ENCODE measurements at regions not wholly inside any gene's neighbourhood (a gene's known extent, or its start where the extent isn't known, plus 50 kb on each side); places are given as distances from the start of the nearest gene placed in this dataset.

GRCh38 chr4:26000274-26000950, 86.4 kb downstream of the SMIM20 start:
- Histone ChIP-seq H3K27me3 (ENCODE audit: control insufficient read depth, insufficient read depth, low read length) (no peaks in the 10 kb centered on the region), H3K4me1 (ENCODE audit: control insufficient read depth, insufficient read depth, low read length) (no peaks in the 10 kb centered on the region), H3K27ac (ENCODE audit: low read length) (no peak overlapping the region), H3K36me3 (ENCODE audit: control insufficient read depth, insufficient read depth, low read length) (no peaks in the 10 kb centered on the region), H3K4me3 (ENCODE audit: low read length) (no peak overlapping the region), H3K9me3 (ENCODE audit: control insufficient read depth, insufficient read depth, low read length) (no peaks in the 10 kb centered on the region)
- H3K4me3 Mint-ChIP-seq: no peak overlapping the region
- H3K9me3 Mint-ChIP-seq: no peaks in the 10 kb centered on the region
- no peak for TF ChIP-seq CTCF (IDR thresholded peaks at IDR 0.05)
- no peak overlapping the region for H3K27ac Mint-ChIP-seq
- no peaks in the 10 kb centered on the region for H3K4me1 Mint-ChIP-seq
- whole genome bisulfite sequencing (ENCODE audit: insufficient coverage): 89% methylated on average over 1 of the region's 2 CpGs
- no peaks in the 10 kb centered on the region for H3K36me3 Mint-ChIP-seq
- DNase-seq (no peak), ATAC-seq (no peak)
- intact Hi-C loops (cut with micrococcal nuclease): no loop called here
- peaks cover 0 to 4% of the 10 kb centered on the region in 2 donors for H3K27me3 Mint-ChIP-seq (ENCODE audit: low read depth in 2 of 2)

- ATAC-seq: no peak
- intact Hi-C loops (cut with micrococcal nuclease): no loop called here
- Histone ChIP-seq H3K9me3 (ENCODE audit: control insufficient read depth, insufficient read depth, low read length) (no peaks in the 10 kb centered on the region), H3K27ac (ENCODE audit: low read length) (no peak overlapping the region), H3K4me1 (ENCODE audit: control insufficient read depth, insufficient read depth, low read length) (no peaks in the 10 kb centered on the region), H3K4me3 (ENCODE audit: low read length) (no peak overlapping the region), H3K36me3 (ENCODE audit: control insufficient read depth, insufficient read depth, low read length) (no peaks in the 10 kb centered on the region), H3K27me3 (ENCODE audit: control insufficient read depth, insufficient read depth, low read length) (no peaks in the 10 kb centered on the region)
- DNase-seq: no peak
- Mint-ChIP-seq H3K27me3 (ENCODE audit: low read depth in 2 of 2) (peaks cover 0 to 4% of the 10 kb centered on the region in 2 donors), H3K4me3 (no peak overlapping the region), H3K27ac (no peak overlapping the region), H3K4me1 (no peaks in the 10 kb centered on the region), H3K9me3 (no peaks in the 10 kb centered on the region), H3K36me3 (no peaks in the 10 kb centered on the region)
- WGBS (ENCODE audit: insufficient coverage): 71% methylated on average over 3 of the region's 3 CpGs
- TF ChIP-seq CTCF (IDR thresholded peaks at IDR 0.05): no peak
Observed at GRCh38 chr4:26001413-26001812, 87.4 kb downstream of the SMIM20 start.

- Mint-ChIP-seq H3K4me3 (no peak overlapping the region), H3K27me3 (ENCODE audit: low read depth in 2 of 2) (peaks cover 0 to 4% of the 10 kb centered on the region in 2 donors), H3K4me1 (no peaks in the 10 kb centered on the region), H3K27ac (no peak overlapping the region), H3K36me3 (no peaks in the 10 kb centered on the region), H3K9me3 (no peaks in the 10 kb centered on the region)
- Histone ChIP-seq H3K36me3 (ENCODE audit: control insufficient read depth, insufficient read depth, low read length) (no peaks in the 10 kb centered on the region), H3K27ac (ENCODE audit: low read length) (no peak overlapping the region), H3K4me3 (ENCODE audit: low read length) (no peak overlapping the region), H3K4me1 (ENCODE audit: control insufficient read depth, insufficient read depth, low read length) (no peaks in the 10 kb centered on the region), H3K27me3 (ENCODE audit: control insufficient read depth, insufficient read depth, low read length) (no peaks in the 10 kb centered on the region), H3K9me3 (ENCODE audit: control insufficient read depth, insufficient read depth, low read length) (no peaks in the 10 kb centered on the region)
- no peak for DNase-seq
- WGBS (ENCODE audit: insufficient coverage): 86% methylated on average over 2 of the region's 2 CpGs
- ATAC-seq: no peak
- intact Hi-C loops (cut with micrococcal nuclease): no loop called here
- TF ChIP-seq CTCF (IDR thresholded peaks at IDR 0.05): no peak
Observed at GRCh38 chr4:26001816-26002215, 87.8 kb downstream of the SMIM20 start.

- Mint-ChIP-seq H3K27me3 (ENCODE audit: low read depth in 2 of 2) (peaks cover 0 to 4% of the 10 kb centered on the region in 2 donors), H3K9me3 (no peaks in the 10 kb centered on the region), H3K4me3 (no peak overlapping the region), H3K36me3 (no peaks in the 10 kb centered on the region), H3K27ac (no peak overlapping the region), H3K4me1 (no peaks in the 10 kb centered on the region)
- TF ChIP-seq CTCF (IDR thresholded peaks at IDR 0.05): no peak
- Histone ChIP-seq H3K4me1 (ENCODE audit: control insufficient read depth, insufficient read depth, low read length) (no peaks in the 10 kb centered on the region), H3K27me3 (ENCODE audit: control insufficient read depth, insufficient read depth, low read length) (no peaks in the 10 kb centered on the region), H3K27ac (ENCODE audit: low read length) (no peak overlapping the region), H3K4me3 (ENCODE audit: low read length) (no peak overlapping the region), H3K9me3 (ENCODE audit: control insufficient read depth, insufficient read depth, low read length) (no peaks in the 10 kb centered on the region), H3K36me3 (ENCODE audit: control insufficient read depth, insufficient read depth, low read length) (no peaks in the 10 kb centered on the region)
- DNase-seq (no peak), ATAC-seq (no peak)
- 81% methylated on average over 2 of the region's 2 CpGs for WGBS (ENCODE audit: insufficient coverage)
- intact Hi-C loops (cut with micrococcal nuclease): no loop called here
Observed at GRCh38 chr4:26003056-26003455, 89.0 kb downstream of the SMIM20 start.

Data from natural killer cell (primary cell).